Esophagus squamous epithelium (tissue), 5 donors: ENCODE measurements at regions not wholly inside any gene's neighbourhood (a gene's known extent, or its start where the extent isn't known, plus 50 kb on each side); places are given as distances from the start of the nearest gene placed in this dataset.

Experiments used
- DNase-seq: peaks from one replicate; lab custom pipeline; 2025; lab: John Stamatoyannopoulos, UW
- H3K27ac ChIP-seq, 4 donors: fragments of 200-600 bp; sonication (generic); one replicate each; pipeline ENCODE4 v1.5.1; 2016 to 2019; ENCODE audit warnings: mild to moderate bottlenecking in 1 of 4
- H3K27me3 ChIP-seq, 4 donors: fragments of 200-600 bp; sonication (generic); 1 replicate in 3 of 4; 2 replicates in 1 of 4; pipeline versions ENCODE4 v1.5.1 to v1.6.0; 2017 to 2021; ENCODE audit warnings: antibody characterized with exemption in 1 of 4
- H3K36me3 ChIP-seq, 3 donors: fragments of 200-600 bp; sonication (generic); one replicate each; pipeline ENCODE4 v1.5.1; 2016 to 2019
- H3K4me1 ChIP-seq, 3 donors: fragments of 200-600 bp; sonication (generic); one replicate each; pipeline ENCODE4 v1.5.1; 2017 to 2019
- H3K4me3 ChIP-seq, 4 donors: fragments of 200-600 bp; sonication (generic); 1 replicate in 3 of 4; 2 replicates in 1 of 4; pipeline ENCODE4 v1.5.1; 2016 to 2019; ENCODE audit warnings: mild to moderate bottlenecking in 2 of 4, moderate library complexity in 1 of 4
- H3K9me3 ChIP-seq, 3 donors: fragments of 200-600 bp; sonication (generic); one replicate each; pipeline ENCODE4 v1.5.1; 2016 to 2019
- CTCF ChIP-seq, 6 experiments: fragments of 450-650 bp in 4 of 6; fragments of 200-600 bp in 2 of 6; sonication (generic) in 2 of 6; IDR thresholded peaks; one replicate each; pipeline ENCODE4 v1.5.1; 2016 to 2019; ENCODE audit warnings: antibody characterized with exemption in 6 of 6, mild to moderate bottlenecking in 4 of 6, moderate library complexity in 4 of 6
- POLR2A ChIP-seq, 4 donors: fragments of 450-650 bp; IDR thresholded peaks; one replicate each; pipeline ENCODE4 v1.6.1; 2017; ENCODE audit warnings: antibody characterized with exemption in 4 of 4, mild to moderate bottlenecking in 4 of 4, moderate library complexity in 3 of 4
- WGBS, 2 donors: methylation state at CpG; one replicate each; pipeline ENCODE4 v1.1.5; 2018; 5-methylcytosine and 5-hydroxymethylcytosine counted together
- intact Hi-C: fragments of 100-400 bp; cut with DNase I; formaldehyde crosslinking; loops from one replicate; pipeline ENCODE4 v1.15.0; 2022
- donor health status: DM: yes; HTN: yes; CAD: no.

DNA sequence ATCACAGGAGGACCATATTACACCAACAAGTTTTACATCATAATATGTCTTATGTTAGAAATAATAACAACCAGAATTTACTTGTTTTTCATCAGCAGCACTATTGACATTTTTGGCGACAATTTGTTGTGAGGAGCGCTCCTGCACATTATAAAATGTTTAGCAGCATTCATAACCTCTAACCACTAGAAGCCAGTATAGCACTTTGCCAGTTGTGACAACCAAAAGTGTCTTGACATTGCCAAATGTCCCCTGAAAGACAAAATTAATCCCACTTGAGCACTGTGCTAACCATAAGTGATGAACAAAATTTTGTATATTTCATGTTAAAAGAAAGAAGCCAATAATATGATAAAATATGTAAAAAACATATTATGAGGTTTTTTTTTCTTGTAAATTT is 356.9 kb upstream of the LMO3 start:
- TF ChIP-seq CTCF (IDR thresholded peaks at IDR 0.05) (no peak), POLR2A (IDR thresholded peaks at IDR 0.05) (no peak)
- no peaks in the 10 kb centered on the region for H3K4me1 ChIP-seq
- intact Hi-C loops: no loop called here
- H3K27ac ChIP-seq: no peak overlapping the region
- H3K4me3 ChIP-seq: no peak overlapping the region
- H3K9me3 ChIP-seq: no peaks in the 10 kb centered on the region
- WGBS, 2 donors: 67 to 84% methylated on average over 2 of the region's 2 CpGs
- no peaks in the 10 kb centered on the region for H3K27me3 ChIP-seq
- no peaks in the 10 kb centered on the region for H3K36me3 ChIP-seq
- DNase-seq: no peak

DNA sequence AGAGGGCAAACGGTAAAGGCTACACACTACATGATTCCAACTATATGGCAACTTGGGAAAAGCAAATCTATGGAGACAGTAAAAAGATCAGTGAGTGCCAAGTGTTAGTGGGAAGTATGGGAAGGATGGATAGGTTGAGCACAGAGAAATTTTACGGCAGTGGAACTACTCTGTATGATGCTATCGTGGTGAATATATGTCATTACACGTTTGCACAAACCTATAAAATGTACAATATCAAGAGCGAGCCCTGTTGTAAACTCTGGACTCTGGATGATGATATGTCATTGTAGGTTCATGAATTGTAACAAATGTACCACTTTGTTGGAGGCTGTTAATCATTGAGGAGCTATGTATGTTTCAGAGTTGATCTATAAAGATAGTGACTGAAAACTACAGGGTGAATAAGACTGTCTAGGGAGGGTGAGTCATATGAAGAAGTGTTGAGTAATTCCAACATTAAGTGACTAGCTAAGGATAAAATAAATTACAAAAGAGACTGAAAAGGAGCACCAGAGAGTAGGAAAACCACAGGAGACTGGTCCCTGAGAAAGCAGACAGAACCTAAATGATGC is 349.2 kb upstream of the LMO3 start:
- intact Hi-C loops: no loop called here
- WGBS, 2 donors: 72 to 85% methylated on average over 5 of the region's 5 CpGs

DNA sequence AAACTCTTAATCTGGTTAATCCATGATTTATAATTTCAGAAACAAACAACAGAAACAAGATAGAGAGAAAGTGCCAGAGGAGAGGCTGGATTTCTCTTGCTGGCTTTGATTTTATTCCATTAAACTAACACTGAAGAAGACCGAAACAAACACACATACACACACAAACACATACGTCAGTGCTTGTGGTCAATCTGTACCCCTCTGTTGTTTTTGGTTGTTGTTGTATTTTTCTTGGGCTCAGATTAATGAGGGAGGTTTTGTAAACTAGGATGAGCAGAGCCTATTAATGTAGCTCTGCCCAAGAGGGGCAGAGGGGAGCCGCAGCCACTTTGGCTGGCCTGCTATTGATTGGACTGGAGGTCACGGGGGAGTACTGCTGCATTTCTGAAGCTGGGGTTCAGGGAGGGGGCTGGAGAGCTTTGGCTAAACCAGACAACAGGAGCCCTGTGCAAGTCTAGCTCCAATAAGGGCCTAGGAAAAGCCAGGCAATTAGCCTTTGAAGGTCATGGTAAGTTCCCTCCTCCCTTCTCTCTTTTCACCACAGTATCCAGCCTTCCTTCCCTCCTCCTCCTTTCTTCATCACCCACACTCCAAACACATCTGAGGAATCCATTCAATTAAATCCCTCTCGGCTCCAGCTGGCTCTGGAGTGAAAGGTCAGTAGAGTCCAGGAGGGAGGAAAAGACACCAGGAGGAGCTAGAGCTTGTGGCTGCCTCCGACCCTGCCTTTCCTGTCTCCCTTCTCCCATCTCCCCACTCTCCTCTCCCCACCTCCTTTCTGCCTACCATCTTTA is 344.1 kb upstream of the LMO3 start:
- 54 to 66% methylated on average over 5 of the region's 6 CpGs for WGBS, 2 donors
- H3K9me3 ChIP-seq: peaks cover 0 to 4% (median 0%) of the 10 kb centered on the region in 3 donors
- H3K4me3 ChIP-seq: no peak overlapping the region
- TF ChIP-seq CTCF (IDR thresholded peaks at IDR 0.05): no peak
- no peak for TF ChIP-seq POLR2A (IDR thresholded peaks at IDR 0.05)
- DNase-seq: no peak
- H3K4me1 ChIP-seq: no peaks in the 10 kb centered on the region
- intact Hi-C loops: no loop called here
- no peak overlapping the region for H3K27ac ChIP-seq
- H3K27me3 ChIP-seq: no peaks in the 10 kb centered on the region
- H3K36me3 ChIP-seq: no peaks in the 10 kb centered on the region

More for the DNA sequence above, 349.2 kb upstream of the LMO3 start:
- H3K4me3 ChIP-seq: no peak overlapping the region
- H3K27me3 ChIP-seq: no peaks in the 10 kb centered on the region
- no peaks in the 10 kb centered on the region for H3K4me1 ChIP-seq
- H3K36me3 ChIP-seq: no peaks in the 10 kb centered on the region
- H3K27ac ChIP-seq: no peak overlapping the region
- peaks cover 0 to 4% (median 0%) of the 10 kb centered on the region in 3 donors for H3K9me3 ChIP-seq
- DNase-seq: no peak
- TF ChIP-seq POLR2A (IDR thresholded peaks at IDR 0.05) (no peak), CTCF (IDR thresholded peaks at IDR 0.05) (no peak)

DNA sequence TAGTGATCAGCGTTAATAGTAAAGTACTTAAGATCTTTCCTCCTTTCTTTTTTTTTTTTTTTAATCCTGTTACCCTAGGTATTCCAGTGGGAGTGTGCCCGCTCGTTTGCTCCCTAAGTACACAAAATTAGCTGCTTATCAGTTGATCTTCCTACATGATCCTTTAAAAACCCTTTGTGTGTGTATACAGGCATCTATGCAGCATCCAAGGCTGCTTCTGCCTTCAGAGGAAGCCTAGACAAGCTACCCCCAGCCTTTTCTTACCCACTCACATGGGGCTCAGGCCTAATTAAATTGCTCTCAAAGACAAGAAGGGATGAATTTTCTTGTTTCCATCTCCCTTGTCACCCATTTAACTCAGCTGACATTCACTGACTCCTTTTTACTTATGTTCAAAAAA is 343.4 kb upstream of the LMO3 start:
- TF ChIP-seq POLR2A (IDR thresholded peaks at IDR 0.05) (no peak), CTCF (IDR thresholded peaks at IDR 0.05) (no peak)
- Histone ChIP-seq H3K9me3 (peaks cover 0 to 4% (median 0%) of the 10 kb centered on the region in 3 donors), H3K4me3 (no peak overlapping the region), H3K27ac (no peak overlapping the region), H3K27me3 (no peaks in the 10 kb centered on the region), H3K36me3 (no peaks in the 10 kb centered on the region), H3K4me1 (no peaks in the 10 kb centered on the region)
- intact Hi-C loops: no loop called here
- DNase-seq: no peak
- WGBS, 2 donors: 42 to 66% methylated on average over 3 of the region's 3 CpGs

- no peak overlapping the region for H3K27ac ChIP-seq
- no peaks in the 10 kb centered on the region for H3K36me3 ChIP-seq
- TF ChIP-seq POLR2A (IDR thresholded peaks at IDR 0.05) (no peak), CTCF (IDR thresholded peaks at IDR 0.05) (no peak)
- H3K4me1 ChIP-seq: no peaks in the 10 kb centered on the region
- H3K4me3 ChIP-seq: no peak overlapping the region
- intact Hi-C loops: no loop called here
- no peaks in the 10 kb centered on the region for H3K9me3 ChIP-seq
- no peak for DNase-seq
- no peaks in the 10 kb centered on the region for H3K27me3 ChIP-seq
Observed at GRCh38 chr12:16946704-16947103, 340.7 kb upstream of the LMO3 start.
